ENCODE measurements at regions not wholly inside any gene's neighbourhood (a gene's known extent, or its start where the extent isn't known, plus 50 kb on each side); places are given as distances from the start of the nearest gene placed in this dataset.

- Mint-ChIP-seq H3K27ac (no peak overlapping the region), H3K9me3 (no peaks in the 10 kb centered on the region), H3K27me3 (no peaks in the 10 kb centered on the region), H3K4me3 (no peak overlapping the region), H3K4me1 (peaks cover 12% of the 10 kb centered on the region in 2 donors), H3K36me3 (no peaks in the 10 kb centered on the region)
- no peak for ATAC-seq (replicated peaks)
- DNase-seq: no peak
These were observed 90.2 kb upstream of the CHST15 start for GRCh38 chr10:124183617-124184016.

- no peak overlapping the region for H3K27ac Mint-ChIP-seq
These were observed 88.7 kb upstream of the CHST15 start for GRCh38 chr10:124182088-124182541.

GRCh38 chr10:124181656-124182055 lies 88.3 kb upstream of the CHST15 start:
- peaks cover 14 to 16% of the 10 kb centered on the region in 2 donors for H3K4me1 Mint-ChIP-seq
- H3K27me3 Mint-ChIP-seq: peaks cover 6 to 10% of the 10 kb centered on the region in 2 donors
- H3K36me3 Mint-ChIP-seq: no peaks in the 10 kb centered on the region
- DNase-seq (no peak), ATAC-seq (replicated peaks) (no peak)
- H3K9me3 Mint-ChIP-seq: no peaks in the 10 kb centered on the region
- peak overlapping the region; percentile 2 for H3K27ac Mint-ChIP-seq
- H3K4me3 Mint-ChIP-seq: no peak overlapping the region

More at GRCh38 chr10:124182088-124182541, 88.7 kb upstream of the CHST15 start:
- Mint-ChIP-seq H3K36me3 (no peaks in the 10 kb centered on the region), H3K4me1 (peaks cover 12% of the 10 kb centered on the region in 2 donors), H3K4me3 (no peak overlapping the region), H3K9me3 (no peaks in the 10 kb centered on the region), H3K27me3 (peaks cover 1 to 5% of the 10 kb centered on the region in 2 donors)
- DNase-seq: no peak
- ATAC-seq (replicated peaks): no peak

GRCh38 chr10:124180947-124181549 lies 87.7 kb upstream of the CHST15 start:
- Mint-ChIP-seq H3K4me3 (no peak overlapping the region), H3K36me3 (no peaks in the 10 kb centered on the region), H3K4me1 (peaks cover 19 to 22% of the 10 kb centered on the region in 2 donors), H3K27ac (peak overlapping the region; percentile 2), H3K9me3 (no peaks in the 10 kb centered on the region), H3K27me3 (peaks cover 11 to 15% of the 10 kb centered on the region in 2 donors)
- ATAC-seq (replicated peaks) (peak; percentile 71 to 85), DNase-seq (no peak)

DNA sequence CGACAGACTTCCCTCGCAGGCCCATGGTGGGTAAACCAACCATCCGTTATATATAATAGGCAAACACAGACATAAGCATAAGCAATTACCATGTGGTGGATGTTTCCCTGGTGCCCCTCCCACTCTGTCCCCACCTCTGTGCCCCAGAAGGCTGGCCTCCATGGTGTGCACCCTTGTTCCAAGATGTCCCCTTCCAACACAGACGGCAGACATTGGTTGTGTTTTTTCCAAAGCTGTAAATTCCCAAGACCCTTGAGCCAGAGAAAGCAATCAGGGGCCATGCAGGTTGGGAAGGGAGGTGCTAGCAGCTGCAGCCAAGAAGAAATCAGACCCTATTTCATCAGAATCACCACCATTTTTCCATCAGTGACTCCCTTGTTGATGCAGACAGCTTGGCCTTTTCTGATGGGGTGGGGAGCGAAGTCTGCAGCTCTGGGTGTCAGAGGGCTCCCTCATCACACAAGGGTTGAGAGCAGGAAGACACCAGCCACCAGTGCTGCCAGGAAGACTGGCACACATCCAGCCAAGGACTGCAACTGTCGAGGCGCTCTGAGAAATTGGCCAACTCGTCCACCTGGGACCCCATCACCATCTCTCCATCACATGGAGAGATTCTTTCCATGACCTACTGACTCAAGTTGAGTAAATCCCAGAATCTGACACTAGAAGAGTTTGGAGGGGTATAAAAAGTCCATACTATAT lies 86.8 kb upstream of the CHST15 start:
- H3K27me3 Mint-ChIP-seq: peaks cover 15 to 20% of the 10 kb centered on the region in 2 donors
- DNase-seq (no peak), ATAC-seq (replicated peaks) (no peak)
- H3K4me1 Mint-ChIP-seq: peaks cover 24 to 31% of the 10 kb centered on the region in 2 donors
- no peak overlapping the region for H3K4me3 Mint-ChIP-seq
- H3K36me3 Mint-ChIP-seq: no peaks in the 10 kb centered on the region
- H3K27ac Mint-ChIP-seq: no peak overlapping the region
- no peaks in the 10 kb centered on the region for H3K9me3 Mint-ChIP-seq

- ATAC-seq (replicated peaks) (no peak), DNase-seq (no peak)
- H3K27ac Mint-ChIP-seq: no peak overlapping the region
- no peak overlapping the region for H3K4me3 Mint-ChIP-seq
- peaks cover 15 to 20% of the 10 kb centered on the region in 2 donors for H3K27me3 Mint-ChIP-seq
- no peaks in the 10 kb centered on the region for H3K36me3 Mint-ChIP-seq
- H3K9me3 Mint-ChIP-seq: no peaks in the 10 kb centered on the region
- peaks cover 24 to 34% of the 10 kb centered on the region in 2 donors for H3K4me1 Mint-ChIP-seq
These were observed 86.1 kb upstream of the CHST15 start for GRCh38 chr10:124179308-124180043.

DNA sequence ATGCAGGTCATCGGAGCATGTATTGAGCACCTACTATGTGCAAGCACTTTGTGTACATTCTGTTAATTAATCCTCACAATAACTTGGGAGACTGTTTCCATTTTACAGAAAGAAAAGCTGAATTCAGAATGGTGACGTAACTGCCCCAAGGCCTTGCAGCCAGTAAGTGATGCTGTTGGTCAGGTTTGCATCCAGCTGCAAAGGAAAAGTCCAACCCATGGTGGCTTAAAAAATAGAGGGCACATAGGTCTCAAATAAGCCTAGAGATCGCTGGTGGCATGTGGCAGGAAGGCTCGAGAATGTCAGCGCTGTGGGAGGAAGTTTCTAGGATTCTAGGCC lies 83.8 kb upstream of the CHST15 start:
- H3K27me3 Mint-ChIP-seq: peaks cover 15 to 20% of the 10 kb centered on the region in 2 donors
- H3K36me3 Mint-ChIP-seq: no peaks in the 10 kb centered on the region
- no peak overlapping the region for H3K4me3 Mint-ChIP-seq
- no peak for DNase-seq
- ATAC-seq (replicated peaks): no peak
- no peak overlapping the region for H3K27ac Mint-ChIP-seq
- peaks cover 21 to 34% of the 10 kb centered on the region in 2 donors for H3K4me1 Mint-ChIP-seq
- no peaks in the 10 kb centered on the region for H3K9me3 Mint-ChIP-seq

GRCh38 chr10:124176349-124177179 lies 83.2 kb upstream of the CHST15 start:
- ATAC-seq (replicated peaks): no peak
- Mint-ChIP-seq H3K4me3 (no peak overlapping the region), H3K36me3 (no peaks in the 10 kb centered on the region), H3K4me1 (peaks cover 21 to 32% of the 10 kb centered on the region in 2 donors), H3K27me3 (peaks cover 15 to 20% of the 10 kb centered on the region in 2 donors), H3K27ac (no peak overlapping the region), H3K9me3 (no peaks in the 10 kb centered on the region)
- DNase-seq: no peak

- no peaks in the 10 kb centered on the region for H3K36me3 Mint-ChIP-seq
- H3K4me1 Mint-ChIP-seq: peaks cover 16 to 25% of the 10 kb centered on the region in 2 donors
- peaks cover 15 to 20% of the 10 kb centered on the region in 2 donors for H3K27me3 Mint-ChIP-seq
- ATAC-seq (replicated peaks) (peak; percentile 55 to 63), DNase-seq (no peak)
- peak overlapping the region; percentile 33 for H3K27ac Mint-ChIP-seq
- no peak overlapping the region for H3K4me3 Mint-ChIP-seq
- H3K9me3 Mint-ChIP-seq: no peaks in the 10 kb centered on the region
These were observed 82.4 kb upstream of the CHST15 start for GRCh38 chr10:124175701-124176348.

DNA sequence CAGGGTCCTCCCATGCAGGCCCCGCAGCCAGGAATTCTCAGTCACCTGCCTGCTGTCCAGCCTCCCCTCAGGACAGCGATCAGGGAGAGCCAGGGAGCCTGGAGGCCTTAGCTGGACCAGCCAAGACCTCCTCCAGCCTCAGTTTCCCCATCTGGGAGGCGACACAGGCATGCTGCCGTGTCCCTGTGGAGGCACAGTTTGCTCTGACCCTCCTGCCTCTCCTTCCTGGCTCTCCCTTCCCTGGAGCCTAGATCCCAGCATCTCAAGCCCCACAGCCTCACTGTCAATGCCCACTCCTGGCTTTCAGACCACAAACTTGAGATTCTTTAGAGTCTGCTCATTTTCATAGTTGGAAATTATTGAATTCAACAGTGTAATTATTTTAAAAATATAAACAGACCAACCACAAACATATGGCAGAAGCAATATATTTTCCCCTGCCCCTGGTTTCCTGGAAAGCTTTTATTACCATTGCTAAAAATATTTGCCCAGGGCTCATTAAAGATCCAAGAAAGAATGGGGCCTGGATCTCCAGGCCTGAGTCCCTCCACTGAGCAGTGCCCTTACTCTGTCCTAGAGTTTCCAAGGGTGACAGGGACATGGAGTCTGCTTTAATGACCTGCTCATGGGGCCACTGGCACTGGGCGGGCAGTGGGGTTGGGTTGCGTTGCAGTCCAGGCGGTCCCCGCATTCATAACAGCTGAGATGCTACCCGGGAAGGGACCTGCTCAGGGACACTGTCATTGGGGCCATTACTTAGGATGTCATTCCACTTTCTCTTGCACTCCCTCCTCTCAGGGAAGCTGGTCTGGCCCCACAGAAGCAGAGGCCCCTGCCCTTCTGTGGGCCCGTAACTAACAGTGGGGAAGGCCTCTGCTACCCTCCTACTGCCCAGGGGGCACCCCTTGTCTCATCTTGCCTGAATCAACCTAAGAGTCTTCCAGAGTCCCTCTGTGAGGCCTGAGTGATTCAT lies 81.6 kb upstream of the CHST15 start:
- no peaks in the 10 kb centered on the region for H3K36me3 Mint-ChIP-seq
- no peaks in the 10 kb centered on the region for H3K9me3 Mint-ChIP-seq
- H3K27ac Mint-ChIP-seq: no peak overlapping the region
- DNase-seq: no peak
- peaks cover 15 to 20% of the 10 kb centered on the region in 2 donors for H3K27me3 Mint-ChIP-seq
- peaks cover 14 to 22% of the 10 kb centered on the region in 2 donors for H3K4me1 Mint-ChIP-seq
- H3K4me3 Mint-ChIP-seq: no peak overlapping the region
- ATAC-seq (replicated peaks): no peak

DNA sequence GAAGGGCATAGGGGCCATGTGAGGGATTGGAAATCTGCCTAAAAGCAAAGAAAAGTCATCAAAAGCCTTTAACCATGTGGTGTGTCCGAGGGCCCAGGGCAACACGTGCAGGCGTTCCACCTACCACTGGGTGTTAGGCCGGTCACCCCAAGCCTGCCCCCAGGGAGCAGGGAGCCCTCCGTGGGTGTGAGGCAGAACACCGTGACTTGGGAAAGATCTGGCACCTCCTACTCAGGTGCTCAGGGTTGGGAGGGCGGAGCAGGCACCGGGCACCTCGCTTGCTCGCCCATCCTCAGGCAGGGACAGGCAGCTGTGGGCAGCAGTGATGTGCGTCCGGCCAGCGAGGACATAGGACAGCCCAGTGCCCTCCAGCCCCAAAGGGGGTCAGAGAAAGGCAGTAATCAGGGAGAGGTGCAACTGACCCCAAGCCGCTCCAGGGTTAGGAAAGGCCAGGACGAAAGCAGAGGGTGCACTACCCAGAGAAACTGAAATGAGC lies 80.7 kb upstream of the CHST15 start:
- DNase-seq (no peak), ATAC-seq (replicated peaks) (no peak)
- H3K4me1 Mint-ChIP-seq: peaks cover 13 to 22% of the 10 kb centered on the region in 2 donors
- H3K9me3 Mint-ChIP-seq: no peaks in the 10 kb centered on the region
- peaks cover 15 to 20% of the 10 kb centered on the region in 2 donors for H3K27me3 Mint-ChIP-seq
- H3K4me3 Mint-ChIP-seq: no peak overlapping the region
- H3K36me3 Mint-ChIP-seq: no peaks in the 10 kb centered on the region
- H3K27ac Mint-ChIP-seq: no peak overlapping the region

DNA sequence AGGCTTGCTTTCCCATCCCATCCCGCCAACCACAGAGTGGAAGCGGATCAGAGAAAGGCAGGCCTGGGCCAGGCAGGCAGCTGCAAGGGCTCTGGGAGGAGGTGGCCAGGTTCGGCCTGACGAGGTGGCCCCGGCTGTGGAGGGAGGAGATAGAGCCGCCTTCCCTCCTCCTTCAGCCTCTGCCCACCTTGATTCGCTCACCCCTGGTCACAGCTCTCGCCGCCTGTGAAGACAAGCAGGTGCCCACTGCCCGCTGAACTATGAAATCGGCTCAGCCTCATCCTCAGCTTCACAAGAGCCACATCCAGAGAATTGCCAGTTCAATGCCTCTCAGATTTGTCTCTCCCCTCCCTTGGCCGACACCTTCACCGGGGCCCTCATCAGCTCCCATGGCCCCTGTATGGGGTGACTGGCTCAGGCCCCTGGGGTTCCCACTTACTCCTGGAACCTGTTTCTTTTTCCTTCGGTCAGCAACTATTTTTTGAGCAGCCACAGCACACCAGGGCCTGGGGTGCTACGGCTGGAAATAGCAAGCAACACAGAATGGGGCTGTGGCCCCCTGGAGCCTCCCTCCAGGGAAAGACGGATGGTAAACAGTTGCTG lies 80.0 kb upstream of the CHST15 start:
- Mint-ChIP-seq H3K4me1 (peaks cover 12 to 22% of the 10 kb centered on the region in 2 donors), H3K9me3 (no peaks in the 10 kb centered on the region), H3K4me3 (no peak overlapping the region), H3K27ac (no peak overlapping the region), H3K27me3 (peaks cover 15 to 20% of the 10 kb centered on the region in 2 donors), H3K36me3 (no peaks in the 10 kb centered on the region)
- ATAC-seq (replicated peaks) (no peak), DNase-seq (no peak)
